WTC11 (cell line): ENCODE measurements at regions not wholly inside any gene's neighbourhood (a gene's known extent, or its start where the extent isn't known, plus 50 kb on each side); places are given as distances from the start of the nearest gene placed in this dataset.

Experiments used
- ATAC-seq: fragments of 200-7000 bp; cut with Tn5 transposase; 2 replicates; pipeline ENCODE4 v1.10.0; 2021; ENCODE audit warnings: mild to moderate bottlenecking, moderate library complexity
- CTCF ChIA-PET: fragments of 300-600 bp; sonication (Branson Sonifier 250); formaldehyde crosslinking; loops from one replicate; lab custom pipeline; 2021; ENCODE audit warnings: antibody characterized with exemption; lab: Charles Lee
- POLR2A ChIA-PET: fragments of 350-600 bp; sonication (Branson Sonifier 250); formaldehyde crosslinking; loops from one replicate; lab custom pipeline; 2021; ENCODE audit warnings: antibody characterized with exemption; lab: Charles Lee
- DNase-seq: peaks from one replicate; pipeline ENCODE4 v3.0.0; 2021; ENCODE audit warnings: low spot score
- H3K27ac Mint-ChIP-seq: 2 replicates; pipeline ENCODE4 v1.8.0; 2021; ENCODE audit warnings: mixed read lengths
- H3K27me3 Mint-ChIP-seq: 2 replicates; pipeline ENCODE4 v1.8.0; 2021; ENCODE audit warnings: low read depth, mild to moderate bottlenecking, moderate library complexity, mixed read lengths
- H3K36me3 Mint-ChIP-seq: 2 replicates; pipeline ENCODE4 v1.8.0; 2021; ENCODE audit warnings: mixed read lengths
- H3K4me1 Mint-ChIP-seq: 2 replicates; pipeline ENCODE4 v1.8.0; 2022; ENCODE audit warnings: mixed read lengths
- H3K4me3 Mint-ChIP-seq: 2 replicates; pipeline ENCODE4 v1.8.0; 2021; ENCODE audit warnings: mild to moderate bottlenecking, moderate library complexity, mixed read lengths
- H3K9me3 Mint-ChIP-seq: 2 replicates; pipeline ENCODE4 v1.8.0; 2021; ENCODE audit warnings: mixed read lengths
- ARID4B ChIP-seq: sonication (generic); formaldehyde crosslinking; IDR thresholded peaks from 2 replicates; pipeline ENCODE4 v1.8.0; 2023; ENCODE audit warnings: missing genetic modification reagents, mild to moderate bottlenecking, borderline replicate concordance
- E2F5 ChIP-seq: sonication (generic); formaldehyde crosslinking; IDR thresholded peaks from 2 replicates; pipeline ENCODE4 v1.8.1; 2022; ENCODE audit warnings: mild to moderate bottlenecking, moderate library complexity, missing genetic modification reagents
- FOXP4 ChIP-seq: sonication (generic); formaldehyde crosslinking; IDR thresholded peaks from 2 replicates; pipeline ENCODE4 v1.8.0; 2022; ENCODE audit warnings: mild to moderate bottlenecking, missing genetic modification reagents
- MAX ChIP-seq: sonication (generic); formaldehyde crosslinking; IDR thresholded peaks from 2 replicates; pipeline ENCODE4 v1.8.0; 2022; ENCODE audit warnings: mild to moderate bottlenecking, missing genetic modification reagents
- MLX ChIP-seq: sonication (generic); formaldehyde crosslinking; IDR thresholded peaks from 2 replicates; pipeline ENCODE4 v1.8.1; 2023; ENCODE audit warnings: mild to moderate bottlenecking, missing genetic modification reagents, moderate library complexity
- MYBL2 ChIP-seq: sonication (generic); formaldehyde crosslinking; IDR thresholded peaks from 2 replicates; pipeline ENCODE4 v1.8.1; 2023; ENCODE audit warnings: mild to moderate bottlenecking, moderate library complexity, missing genetic modification reagents
- NR3C1 ChIP-seq: sonication (generic); formaldehyde crosslinking; conservative IDR thresholded peaks from 2 replicates; pipeline ENCODE4 v1.8.1; 2023; ENCODE audit warnings: low read depth, mild to moderate bottlenecking, missing genetic modification reagents
- PREB ChIP-seq: sonication (generic); formaldehyde crosslinking; IDR thresholded peaks from 2 replicates; pipeline ENCODE4 v1.8.1; 2022; ENCODE audit warnings: mild to moderate bottlenecking, missing genetic modification reagents, moderate library complexity, borderline replicate concordance
- RELA ChIP-seq: sonication (generic); formaldehyde crosslinking; IDR thresholded peaks from 2 replicates; pipeline ENCODE4 v1.8.1; 2022; ENCODE audit warnings: missing genetic modification reagents, mild to moderate bottlenecking, borderline replicate concordance
- SOX15 ChIP-seq: fragments of 250-450 bp; sonication (Bioruptor Pico); IDR thresholded peaks from 2 replicates; pipeline ENCODE4 v1.9.0; 2021; ENCODE audit warnings: mild to moderate bottlenecking
- SP1 ChIP-seq: sonication (generic); formaldehyde crosslinking; conservative IDR thresholded peaks from 2 replicates; pipeline ENCODE4 v1.8.1; 2022; ENCODE audit warnings: missing genetic modification reagents
- ZBTB21 ChIP-seq: sonication (generic); formaldehyde crosslinking; IDR thresholded peaks from 2 replicates; pipeline ENCODE4 v1.8.1; 2023; ENCODE audit warnings: mild to moderate bottlenecking, missing genetic modification reagents, borderline replicate concordance
- ZBTB43 ChIP-seq: sonication (generic); formaldehyde crosslinking; IDR thresholded peaks from 2 replicates; pipeline ENCODE4 v1.8.1; 2023; ENCODE audit warnings: mild to moderate bottlenecking, missing genetic modification reagents
- ZNF416 ChIP-seq: fragments of 250-450 bp; sonication (Bioruptor Pico); IDR thresholded peaks from 2 replicates; pipeline ENCODE4 v1.9.0; 2021; ENCODE audit warnings: mild to moderate bottlenecking, inconsistent platforms
- ZNF532 ChIP-seq: fragments of 250-450 bp; sonication (Bioruptor Pico); IDR thresholded peaks from 2 replicates; pipeline ENCODE4 v1.9.0; 2021; ENCODE audit warnings: mild to moderate bottlenecking, borderline replicate concordance

- ChIA-PET CTCF (interaction anchor here (1.0 to 6.2 kb wide), 21 partner anchors 9 to 505 kb away, joined by 3 to 45 read pairs (median 7); partner anchors contain the start of gene IPO9), POLR2A (interaction anchor here (0.7 to 2.0 kb wide), 9 partner anchors 26 to 390 kb away, joined by 3 to 10 read pairs (median 3); no protein-coding TSS in a partner anchor)
- peak overlapping the region; percentile 82; the same call in 1 of the 2 replicates for H3K27ac Mint-ChIP-seq
- H3K36me3 Mint-ChIP-seq, result no peaks in the 10 kb centered on the region
- no peaks in the 10 kb centered on the region for H3K9me3 Mint-ChIP-seq
- H3K4me3 Mint-ChIP-seq, result peak overlapping the region; percentile 79
- peak; percentile 92 for DNase-seq
- peak; percentile 46 for ATAC-seq
- no peak for TF ChIP-seq PREB (CRISPR knock-in tag)
- TF ChIP-seq MAX (CRISPR knock-in tag), result peak; percentile 66
- no peak for TF ChIP-seq NR3C1 (CRISPR knock-in tag)
- no peak for TF ChIP-seq ZBTB21 (CRISPR knock-in tag)
- TF ChIP-seq ZNF416 (CRISPR knock-in tag), result no peak
- TF ChIP-seq MYBL2 (CRISPR knock-in tag), result no peak
- no peak for TF ChIP-seq ZNF532 (CRISPR knock-in tag)
- no peak for TF ChIP-seq SOX15 (CRISPR knock-in tag)
- TF ChIP-seq RELA (CRISPR knock-in tag), result 0 out of 2 replicates have a peak, but pooled peaks have one; percentile 8
- no peak for TF ChIP-seq ARID4B (CRISPR knock-in tag)
- no peak for TF ChIP-seq MLX (CRISPR knock-in tag)
- peak; percentile 55 for TF ChIP-seq E2F5 (CRISPR knock-in tag)
- no peak for TF ChIP-seq FOXP4 (CRISPR knock-in tag)
- peak; percentile 45; the same call in 1 of the 2 replicates for TF ChIP-seq ZBTB43 (CRISPR knock-in tag)
- 0 out of 2 replicates have a peak, but pooled peaks have one; percentile 57 for TF ChIP-seq SP1
- peaks cover 55% of the 10 kb centered on the region for H3K4me1 Mint-ChIP-seq
- peaks cover 17% of the 10 kb centered on the region for H3K27me3 Mint-ChIP-seq
These were observed 111.1 kb downstream of the NAV1 start for GRCh38 chr1:201649761-201650622.
